ENCODE measurements at regions not wholly inside any gene's neighbourhood (a gene's known extent, or its start where the extent isn't known, plus 50 kb on each side); places are given as distances from the start of the nearest gene placed in this dataset.

- no peak for TF ChIP-seq SREBF1 (IDR thresholded peaks at IDR 0.05; ENCODE audit: low read length)
- no peak for TF ChIP-seq TAF1 (IDR thresholded peaks at IDR 0.05; ENCODE audit: borderline replicate concordance, low read depth, low read length)
- no peak for TF ChIP-seq CTCF (IDR thresholded peaks at IDR 0.05 in 2 of 3, conservative IDR thresholded peaks at IDR 0.05 in 1 of 3; ENCODE audit: control insufficient read depth in 2 of 3, extremely low read depth in 1 of 3, insufficient read depth in 1 of 3, low read depth in 3 of 3, low read length in 3 of 3)
- TF ChIP-seq ATF2 (IDR thresholded peaks at IDR 0.05; ENCODE audit: low read length) = no peak
- no peak for TF ChIP-seq RELA (IDR thresholded peaks at IDR 0.05; ENCODE audit: borderline replicate concordance, partially characterized antibody)
- TF ChIP-seq POLR2AphosphoS2 (IDR thresholded peaks at IDR 0.05; ENCODE audit: low read depth, low read length) = no peak
- no peak for TF ChIP-seq POLR2A (IDR thresholded peaks at IDR 0.05; ENCODE audit: low read depth, low read length)
- TF ChIP-seq BCL11A (IDR thresholded peaks at IDR 0.05; ENCODE audit: low read depth, low read length) = no peak
These were observed 1396.3 kb downstream of the GATA3 start for GRCh38 chr10:9450801-9451200.
